Tibial nerve (tissue), 4 donors: ENCODE measurements at regions not wholly inside any gene's neighbourhood (a gene's known extent, or its start where the extent isn't known, plus 50 kb on each side); places are given as distances from the start of the nearest gene placed in this dataset.

ENCODE experiments used
- DNase-seq, 2 donors: peaks; one replicate each; pipeline ENCODE4 v3.0.0-alpha.2; 2019; ENCODE audit warnings: low spot score in 2 of 2
- H3K27ac ChIP-seq, 4 donors: fragments of 200-600 bp; sonication (generic) in 3 of 4; one replicate each; pipeline ENCODE4 v1.5.1; 2017 to 2019; ENCODE audit warnings: mild to moderate bottlenecking in 1 of 4
- H3K27me3 ChIP-seq, 2 donors: fragments of 200-600 bp; sonication (generic) in 1 of 2; one replicate each; pipeline versions ENCODE4 v1.5.1 to v1.6.0; 2017 to 2019
- H3K36me3 ChIP-seq, 3 donors: fragments of 200-600 bp; sonication (generic); one replicate each; pipeline ENCODE4 v1.5.1; 2018 to 2019
- H3K4me1 ChIP-seq, 4 donors: fragments of 200-600 bp; sonication (generic) in 3 of 4; one replicate each; pipeline ENCODE4 v1.5.1; 2017 to 2019
- H3K4me3 ChIP-seq, 4 donors: fragments of 200-600 bp; sonication (generic) in 3 of 4; one replicate each; pipeline ENCODE4 v1.5.1; 2017 to 2019; ENCODE audit warnings: mild to moderate bottlenecking in 1 of 4, moderate library complexity in 1 of 4
- H3K9me3 ChIP-seq, 4 donors: fragments of 200-600 bp; sonication (generic) in 3 of 4; one replicate each; pipeline ENCODE4 v1.5.1; 2017 to 2019
- EP300 ChIP-seq, 2 donors: sonication (generic); formaldehyde crosslinking; IDR thresholded peaks; one replicate each; pipeline ENCODE4 v1.6.1; 2017; ENCODE audit warnings: antibody characterized with exemption in 2 of 2, mild to moderate bottlenecking in 1 of 2
- POLR2A ChIP-seq, 2 donors: fragments of 450-650 bp; IDR thresholded peaks; one replicate each; pipeline ENCODE4 v1.6.1; 2017; ENCODE audit warnings: antibody characterized with exemption in 2 of 2, mild to moderate bottlenecking in 2 of 2, moderate library complexity in 2 of 2
- WGBS, 2 donors: methylation state at CpG; one replicate each; pipeline ENCODE4 v1.1.5; 2018; 5-methylcytosine and 5-hydroxymethylcytosine counted together
- TF ChIP-seq, protein P1 (sequence below), 5 experiments: fragments of 200-600 bp in 3 of 5; fragments of 450-650 bp in 2 of 5; sonication (generic) in 3 of 5; IDR thresholded peaks; one replicate each; pipeline ENCODE4 v1.5.1; 2016 to 2019; ENCODE audit warnings: antibody characterized with exemption in 5 of 5, mild to moderate bottlenecking in 3 of 5, moderate library complexity in 2 of 5

DNA sequence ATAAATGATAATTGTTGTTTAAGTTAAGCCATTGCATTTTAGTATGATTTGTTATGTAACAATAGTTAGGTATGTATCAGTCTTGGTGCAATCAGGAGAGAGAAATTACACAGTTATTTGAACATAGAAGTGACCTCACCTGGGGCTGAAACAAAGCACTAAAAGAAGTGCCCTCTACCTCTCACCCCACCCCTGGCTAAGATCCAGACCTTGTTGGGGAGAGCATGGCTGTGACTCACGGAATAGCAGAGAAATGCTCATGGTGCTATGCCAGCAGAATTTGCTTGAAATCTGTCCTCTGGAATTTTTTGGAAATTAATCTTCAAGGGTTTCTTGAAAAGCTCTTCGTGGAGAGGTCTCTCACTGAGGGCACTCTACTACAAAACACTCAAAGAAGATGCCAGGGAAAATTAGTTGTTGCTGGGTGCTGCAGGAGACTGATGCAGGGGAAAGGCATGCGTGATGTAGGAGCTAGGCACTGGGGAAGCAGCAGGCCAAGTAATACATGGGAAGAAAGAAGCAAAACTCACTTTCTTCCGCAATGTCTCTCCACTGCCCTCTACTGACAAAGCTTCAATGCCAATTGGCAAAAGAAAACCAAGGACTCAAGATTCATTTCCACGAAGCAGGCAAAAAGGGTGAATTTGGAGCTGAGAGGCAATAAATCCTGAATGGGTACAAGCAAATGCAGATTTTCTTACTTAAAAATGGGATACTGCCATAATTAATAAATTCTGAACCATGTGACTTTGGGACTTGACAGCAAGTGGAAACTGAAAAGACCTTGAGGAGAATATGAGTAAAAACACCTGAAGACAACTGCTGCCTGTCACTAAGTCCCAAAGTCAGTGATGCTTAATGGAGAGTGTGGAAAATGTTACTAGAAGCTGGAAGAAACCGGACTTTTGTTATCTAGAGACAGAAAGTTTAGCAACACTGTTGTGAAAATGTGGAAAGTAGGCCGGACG lies 136.3 kb upstream of the ZNF184 start:
- Histone ChIP-seq H3K36me3 (no peaks in the 10 kb centered on the region), H3K4me1 (peaks cover 0 to 7% (median 0%) of the 10 kb centered on the region in 4 donors), H3K27ac (no peak overlapping the region), H3K9me3 (peaks cover 0 to 2% (median 0%) of the 10 kb centered on the region in 4 donors), H3K4me3 (no peak overlapping the region), H3K27me3 (peaks cover 0 to 17% of the 10 kb centered on the region in 2 donors)
- DNase-seq, result no peak
- TF ChIP-seq, protein P1, sequence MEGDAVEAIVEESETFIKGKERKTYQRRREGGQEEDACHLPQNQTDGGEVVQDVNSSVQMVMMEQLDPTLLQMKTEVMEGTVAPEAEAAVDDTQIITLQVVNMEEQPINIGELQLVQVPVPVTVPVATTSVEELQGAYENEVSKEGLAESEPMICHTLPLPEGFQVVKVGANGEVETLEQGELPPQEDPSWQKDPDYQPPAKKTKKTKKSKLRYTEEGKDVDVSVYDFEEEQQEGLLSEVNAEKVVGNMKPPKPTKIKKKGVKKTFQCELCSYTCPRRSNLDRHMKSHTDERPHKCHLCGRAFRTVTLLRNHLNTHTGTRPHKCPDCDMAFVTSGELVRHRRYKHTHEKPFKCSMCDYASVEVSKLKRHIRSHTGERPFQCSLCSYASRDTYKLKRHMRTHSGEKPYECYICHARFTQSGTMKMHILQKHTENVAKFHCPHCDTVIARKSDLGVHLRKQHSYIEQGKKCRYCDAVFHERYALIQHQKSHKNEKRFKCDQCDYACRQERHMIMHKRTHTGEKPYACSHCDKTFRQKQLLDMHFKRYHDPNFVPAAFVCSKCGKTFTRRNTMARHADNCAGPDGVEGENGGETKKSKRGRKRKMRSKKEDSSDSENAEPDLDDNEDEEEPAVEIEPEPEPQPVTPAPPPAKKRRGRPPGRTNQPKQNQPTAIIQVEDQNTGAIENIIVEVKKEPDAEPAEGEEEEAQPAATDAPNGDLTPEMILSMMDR (IDR thresholded peaks at IDR 0.05), result peak in 1 of 5 experiments; percentile 12
- TF ChIP-seq EP300 (IDR thresholded peaks at IDR 0.05), result no peak
- 44 to 48% methylated on average over 8 of the region's 8 CpGs for WGBS, 2 donors

DNA sequence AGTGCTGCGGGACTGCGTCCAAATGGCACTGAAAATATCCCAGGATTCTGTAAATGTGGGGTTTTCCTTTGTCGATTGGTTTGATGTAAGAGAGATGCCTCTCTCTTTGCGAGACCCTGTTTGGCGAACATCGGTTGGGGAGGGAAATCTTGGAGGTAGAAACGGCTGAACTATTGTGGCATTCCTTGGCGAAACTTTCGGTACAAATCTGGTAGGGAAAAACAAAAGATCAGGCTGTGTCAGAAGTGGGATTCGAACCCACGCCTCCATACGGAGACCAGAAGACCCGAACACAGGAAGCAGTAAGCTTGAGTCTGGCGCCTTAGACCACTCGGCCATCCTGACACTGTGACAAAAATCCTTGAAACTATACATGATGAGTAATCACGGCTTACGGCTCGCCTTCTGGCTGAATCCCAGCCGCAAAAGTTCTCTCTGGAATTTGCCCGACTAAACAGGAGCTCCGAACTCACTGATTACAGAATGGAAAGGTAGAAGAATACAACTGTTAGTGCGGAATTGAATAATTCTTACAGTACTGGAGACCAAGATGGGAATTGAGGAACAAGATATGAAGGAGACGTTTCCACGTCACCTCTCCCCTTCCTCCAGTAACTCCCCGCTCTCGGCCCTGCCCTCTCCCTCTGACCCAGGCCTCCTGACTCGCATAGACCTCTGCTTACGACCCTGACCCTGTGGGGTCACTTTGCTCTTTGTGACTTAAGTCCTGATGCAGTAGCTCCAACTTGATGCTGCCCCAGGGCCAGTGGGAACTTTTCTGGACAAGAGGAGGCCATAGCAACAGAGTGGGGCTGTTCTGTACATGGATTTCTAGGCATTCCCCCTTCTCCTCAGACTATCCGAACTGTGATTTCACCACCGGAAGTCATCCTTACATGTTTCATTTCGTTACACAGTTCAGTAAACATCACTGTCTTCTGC lies 132.8 kb upstream of the ZNF184 start:
- H3K27ac ChIP-seq, result no peak overlapping the region
- TF ChIP-seq, protein P1 (IDR thresholded peaks at IDR 0.05), result no peak
- TF ChIP-seq POLR2A (IDR thresholded peaks at IDR 0.05), result no peak
- no peak for TF ChIP-seq EP300 (IDR thresholded peaks at IDR 0.05)
- H3K4me1 ChIP-seq, result peaks cover 0 to 7% (median 0%) of the 10 kb centered on the region in 4 donors
- H3K36me3 ChIP-seq, result no peaks in the 10 kb centered on the region
- 8 to 10% methylated on average over 31 of the region's 31 CpGs for WGBS, 2 donors
- peaks cover 0 to 7% (median 0%) of the 10 kb centered on the region in 4 donors for H3K9me3 ChIP-seq
- DNase-seq, result no peak
- peaks cover 0 to 40% of the 10 kb centered on the region in 2 donors for H3K27me3 ChIP-seq
- peak overlapping the region in 2 of 4 donors; percentile 2 to 9 for H3K4me3 ChIP-seq

DNA sequence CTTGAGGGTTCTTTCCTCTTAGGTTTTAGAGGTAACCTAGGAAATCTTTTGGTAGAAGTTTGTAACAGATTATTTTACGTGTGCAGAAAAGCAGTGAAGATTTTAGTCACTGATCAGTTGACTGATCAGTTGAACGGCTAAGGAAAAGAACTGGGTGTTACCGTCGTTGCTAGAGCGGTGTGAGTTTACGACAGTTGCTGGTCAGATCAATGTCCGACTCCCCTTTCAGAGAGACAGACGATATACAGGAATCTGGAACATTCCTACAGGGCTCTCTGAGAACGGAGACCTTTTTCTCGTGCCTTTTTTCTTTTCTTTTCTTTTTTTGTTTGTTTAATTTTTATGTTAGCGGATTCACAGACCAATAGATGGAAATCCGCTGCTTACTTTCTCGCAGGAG lies 132.1 kb upstream of the ZNF184 start:
- Histone ChIP-seq H3K27me3 (peaks cover 0 to 46% of the 10 kb centered on the region in 2 donors), H3K4me1 (peaks cover 0 to 7% (median 0%) of the 10 kb centered on the region in 4 donors), H3K9me3 (peaks cover 0 to 13% (median 0%) of the 10 kb centered on the region in 4 donors), H3K36me3 (no peaks in the 10 kb centered on the region), H3K4me3 (peak overlapping the region in 2 of 4 donors; percentile 2 to 9), H3K27ac (no peak overlapping the region)
- TF ChIP-seq POLR2A (IDR thresholded peaks at IDR 0.05) (no peak), EP300 (IDR thresholded peaks at IDR 0.05) (no peak)
- TF ChIP-seq, protein P1 (IDR thresholded peaks at IDR 0.05), result no peak
- WGBS, 2 donors, result 3 to 4% methylated on average over 13 of the region's 13 CpGs
- DNase-seq, result no peak

DNA sequence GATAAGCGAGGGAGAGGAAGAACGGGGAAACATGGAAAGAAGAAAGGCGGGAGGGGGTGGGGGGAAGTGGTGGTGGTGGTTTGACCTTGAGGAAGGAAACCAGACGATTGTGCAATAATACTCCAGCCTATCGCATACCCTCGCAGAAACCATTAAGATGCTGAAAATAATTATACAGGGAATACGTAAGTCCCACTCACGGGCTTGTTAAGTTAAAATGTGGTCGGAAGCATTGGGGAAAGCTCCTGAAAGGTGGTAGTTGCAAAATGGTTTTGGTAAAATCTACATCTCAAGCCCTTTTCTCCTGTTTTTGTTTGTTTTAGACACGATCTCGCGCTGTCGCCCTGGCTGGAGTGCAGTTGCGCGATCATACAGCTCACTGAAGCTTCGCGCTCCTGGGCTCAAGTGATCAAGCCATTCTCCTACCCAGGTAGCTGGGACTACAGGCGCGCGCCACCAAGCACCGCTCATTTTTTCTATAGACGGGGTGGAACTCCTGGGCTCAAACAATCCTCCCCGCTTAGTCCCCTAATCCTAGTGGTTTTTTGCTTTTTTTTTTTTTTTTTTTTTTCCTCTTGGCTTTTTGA lies 128.9 kb upstream of the ZNF184 start:
- H3K36me3 ChIP-seq, result no peaks in the 10 kb centered on the region
- TF ChIP-seq, protein P1 (IDR thresholded peaks at IDR 0.05), result no peak
- no peak for TF ChIP-seq POLR2A (IDR thresholded peaks at IDR 0.05)
- no peak for TF ChIP-seq EP300 (IDR thresholded peaks at IDR 0.05)
- no peak overlapping the region for H3K27ac ChIP-seq
- no peak overlapping the region for H3K4me3 ChIP-seq
- DNase-seq, result no peak
- H3K4me1 ChIP-seq, result peaks cover 0 to 7% (median 0%) of the 10 kb centered on the region in 4 donors
- H3K9me3 ChIP-seq, result peaks cover 0 to 13% (median 0%) of the 10 kb centered on the region in 4 donors
- H3K27me3 ChIP-seq, result peaks cover 0 to 48% of the 10 kb centered on the region in 2 donors
- 17 to 21% methylated on average over 23 of the region's 23 CpGs for WGBS, 2 donors
